HG03469 (cell line): ENCODE measurements at regions not wholly inside any gene's neighbourhood (a gene's known extent, or its start where the extent isn't known, plus 50 kb on each side); places are given as distances from the start of the nearest gene placed in this dataset.
A peak's percentile ranks its signal among the peaks of the same experiment; 100 is the strongest.

Source experiments
- ATAC-seq: cut with Tn5 transposase; IDR thresholded peaks from one replicate; pipeline ENCODE4 v1.9.1; 2021; ENCODE audit warnings: mild to moderate bottlenecking, moderate library complexity, moderate number of reproducible peaks; ENCODE audit not compliant: unreplicated experiment

DNA sequence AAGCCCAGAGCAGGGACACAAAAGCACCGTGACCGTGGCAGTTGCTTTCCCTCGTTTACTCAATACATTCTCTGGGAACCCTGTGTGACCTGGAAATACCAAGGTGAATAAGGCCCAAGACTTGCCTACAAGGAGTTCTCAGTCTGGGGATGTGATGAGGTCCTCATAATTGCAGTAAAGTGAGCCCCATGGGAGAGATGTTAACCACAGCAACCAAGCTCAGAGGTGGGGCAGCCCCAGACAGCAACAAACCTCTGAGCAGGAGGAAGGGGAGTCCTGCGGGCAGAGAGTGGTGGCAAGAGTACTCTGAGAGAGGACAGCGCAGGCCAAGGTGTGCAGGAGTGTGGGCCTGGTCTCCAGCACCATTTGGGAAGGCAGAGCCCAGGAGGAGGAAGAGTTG, 91.6 kb downstream of the TTC32 start:
- ATAC-seq = peak; percentile 86

DNA sequence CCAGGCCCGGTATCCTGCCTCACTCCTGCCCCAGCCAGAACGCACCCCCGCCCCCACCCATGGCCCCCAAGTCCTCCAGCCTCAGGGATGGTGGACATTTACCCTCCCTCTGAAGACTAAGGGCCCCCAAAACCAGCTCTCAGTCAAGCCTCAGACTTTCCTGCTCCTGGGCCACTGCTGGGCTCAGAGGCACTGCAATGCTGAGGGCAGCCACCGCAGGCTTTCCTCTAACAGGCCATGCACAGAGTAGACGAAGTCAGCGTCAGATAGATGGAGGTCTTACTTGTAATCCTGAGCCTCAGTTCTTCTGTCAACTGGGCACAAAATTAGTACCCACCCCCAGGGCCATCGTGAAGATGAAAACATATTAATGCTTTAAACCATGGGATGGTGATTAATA, 92.6 kb downstream of the TTC32 start:
- ATAC-seq = no peak

DNA sequence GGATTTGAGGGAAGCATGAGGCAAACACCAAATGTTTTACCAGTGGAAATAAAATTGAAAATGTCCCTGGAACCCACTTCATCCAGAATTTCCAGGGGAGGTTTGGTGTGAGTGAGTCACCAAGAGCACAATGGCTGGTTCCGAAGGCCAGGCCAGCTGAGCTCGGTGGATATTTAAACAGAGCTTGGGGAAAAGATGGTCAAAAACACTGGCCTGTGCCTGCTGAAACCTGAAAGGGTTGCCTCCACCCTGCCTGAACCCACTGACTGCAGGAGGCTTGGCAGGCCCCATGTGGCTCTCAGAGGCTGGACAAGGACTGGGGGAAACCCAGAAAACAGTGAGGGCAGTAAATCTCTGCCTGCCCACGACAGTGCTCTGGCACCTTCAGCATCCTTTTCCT, 93.9 kb downstream of the TTC32 start:
- no peak for ATAC-seq

DNA sequence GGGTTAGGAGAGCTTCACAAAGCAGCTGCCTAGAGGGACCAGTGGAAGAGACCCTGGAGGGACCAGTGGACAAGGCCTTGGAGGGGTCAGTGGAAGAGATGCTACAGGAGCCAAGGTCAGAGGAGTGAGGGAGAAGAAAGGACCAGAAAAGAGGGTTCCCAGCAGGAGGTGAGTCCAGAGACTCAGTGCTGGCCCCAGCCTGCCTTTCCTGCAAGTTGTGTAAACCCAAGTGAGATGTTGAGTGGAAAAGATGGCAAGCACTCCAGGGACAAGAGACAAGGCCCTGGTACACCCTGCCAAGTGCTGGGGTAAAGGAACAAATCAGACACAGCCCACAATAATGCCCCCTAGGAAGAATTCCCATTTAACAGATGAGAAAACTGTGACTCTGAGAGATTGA, 94.4 kb downstream of the TTC32 start:
- ATAC-seq = no peak

DNA sequence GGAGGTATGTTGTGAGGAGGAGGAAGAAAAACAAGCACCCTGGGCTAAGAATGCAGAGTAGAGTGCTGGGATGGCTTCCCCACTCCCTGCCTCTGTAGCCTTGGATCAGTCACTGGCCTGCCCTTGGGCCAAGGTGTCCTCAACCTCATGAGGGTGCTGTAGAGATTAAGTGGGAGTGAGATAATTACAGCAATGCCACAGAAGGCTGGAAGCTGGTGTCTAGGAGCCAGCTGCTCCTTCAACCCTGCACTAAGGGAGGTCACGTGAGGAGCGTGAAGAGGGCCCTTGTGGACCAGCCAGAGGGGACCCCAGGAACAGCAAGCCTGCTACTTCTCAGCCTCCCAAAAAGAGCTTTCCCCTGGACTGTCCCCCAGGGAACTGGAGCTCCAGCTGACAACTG, 95.2 kb downstream of the TTC32 start:
- no peak for ATAC-seq

DNA sequence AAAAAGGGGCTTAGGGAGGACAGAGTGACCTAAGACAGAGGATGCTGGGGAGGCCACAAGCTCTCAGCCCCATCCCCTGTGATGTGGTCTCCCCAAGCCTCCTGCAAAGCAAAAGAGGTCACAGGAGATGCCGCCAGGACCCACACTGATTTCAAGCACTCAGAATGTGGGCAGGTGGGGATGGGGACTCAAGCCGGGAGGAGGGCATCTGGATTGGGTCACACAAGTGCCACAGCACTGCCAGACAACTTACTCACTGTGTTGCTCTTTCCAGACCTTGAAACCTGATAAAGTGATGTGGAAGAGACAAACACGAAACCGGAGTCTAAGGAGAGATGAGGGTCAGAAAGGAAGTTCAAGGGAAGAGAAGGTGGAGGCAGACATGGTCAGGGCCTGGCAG, 95.7 kb downstream of the TTC32 start:
- ATAC-seq = no peak

DNA sequence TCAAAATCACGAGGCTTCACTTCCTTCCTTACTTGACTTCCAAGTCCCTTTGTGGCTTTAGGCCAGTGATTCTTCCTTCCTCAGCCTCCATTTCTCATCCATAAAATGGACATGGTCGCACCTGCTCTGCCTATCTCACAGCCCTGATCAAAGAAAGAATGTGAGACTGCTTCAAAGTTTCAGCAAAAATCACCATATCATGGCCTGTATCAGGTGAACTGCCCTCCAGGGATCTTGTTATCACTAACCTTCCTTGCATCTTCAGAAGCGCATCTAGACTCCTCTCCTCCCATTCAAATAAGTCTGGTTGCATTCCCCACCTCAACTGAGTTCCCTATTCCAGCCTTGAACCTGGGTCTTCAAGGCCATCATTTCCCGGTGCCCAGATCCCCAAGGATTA, 96.5 kb downstream of the TTC32 start:
- ATAC-seq = no peak

DNA sequence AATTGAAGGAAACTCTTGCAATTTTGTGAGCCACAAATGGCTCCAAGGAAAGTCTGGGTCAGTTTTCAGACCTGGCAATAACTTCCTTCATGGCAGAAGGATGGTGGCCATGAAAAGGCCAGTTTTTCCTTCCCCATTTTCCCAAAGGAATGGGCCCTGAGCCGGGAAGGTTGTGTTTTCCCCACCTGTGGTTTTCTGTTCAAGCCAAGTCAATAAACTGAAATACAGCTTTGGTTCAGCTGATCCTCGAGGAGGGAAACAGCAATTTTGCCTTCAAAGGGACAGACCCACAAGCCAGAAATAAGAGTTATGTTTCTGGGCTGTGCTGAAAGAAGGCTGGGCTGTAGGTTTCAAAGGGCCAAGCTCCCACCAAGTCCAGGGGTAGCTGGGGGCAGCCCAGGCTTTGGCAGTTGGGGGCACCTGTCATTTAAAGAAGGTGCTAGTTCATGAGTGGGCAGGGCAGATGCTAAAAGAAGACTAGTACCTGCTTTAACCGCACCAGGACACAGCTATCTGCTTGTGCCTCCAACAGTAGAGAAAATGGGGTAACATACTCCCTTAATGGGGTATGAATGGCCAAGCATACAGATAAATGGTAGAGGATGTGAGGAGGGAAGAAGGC, 97.0 kb downstream of the TTC32 start:
- ATAC-seq = no peak

DNA sequence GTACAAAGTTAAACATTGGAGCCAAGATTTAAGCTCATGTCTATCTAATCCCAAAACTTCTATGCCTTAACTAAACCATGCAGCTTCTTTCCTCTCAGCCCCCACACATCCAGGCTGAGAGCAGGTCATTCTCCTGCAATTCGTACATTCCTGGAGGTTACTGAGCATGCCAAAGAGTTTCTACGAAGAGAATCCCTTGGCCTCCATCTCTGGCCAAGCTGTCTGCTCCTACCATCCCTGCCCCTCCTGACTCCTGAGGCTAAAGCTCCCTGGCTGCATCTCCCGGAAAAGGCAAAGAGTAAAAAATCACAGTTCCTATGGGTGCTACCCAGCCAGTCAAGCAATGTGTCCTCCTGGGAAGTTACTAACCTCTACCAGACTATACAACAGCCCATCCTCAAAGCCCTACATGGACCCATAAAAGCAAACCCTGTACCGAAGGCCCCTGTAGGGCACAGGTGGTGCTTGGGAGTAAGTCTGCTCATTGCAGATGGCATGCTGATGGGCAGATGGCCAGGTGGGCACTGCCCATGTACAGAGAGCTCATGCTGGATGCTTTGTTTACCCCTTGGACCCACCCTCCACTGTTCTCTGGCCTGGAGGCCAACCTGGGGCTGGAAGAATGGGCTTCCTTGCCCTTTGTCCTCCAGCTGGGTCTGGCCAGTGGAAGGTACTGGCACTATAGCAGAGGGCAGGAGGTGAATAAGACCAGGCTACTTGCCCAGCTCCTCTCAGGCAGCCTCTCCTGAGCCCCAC, 99.5 kb downstream of the TTC32 start:
- no peak for ATAC-seq

DNA sequence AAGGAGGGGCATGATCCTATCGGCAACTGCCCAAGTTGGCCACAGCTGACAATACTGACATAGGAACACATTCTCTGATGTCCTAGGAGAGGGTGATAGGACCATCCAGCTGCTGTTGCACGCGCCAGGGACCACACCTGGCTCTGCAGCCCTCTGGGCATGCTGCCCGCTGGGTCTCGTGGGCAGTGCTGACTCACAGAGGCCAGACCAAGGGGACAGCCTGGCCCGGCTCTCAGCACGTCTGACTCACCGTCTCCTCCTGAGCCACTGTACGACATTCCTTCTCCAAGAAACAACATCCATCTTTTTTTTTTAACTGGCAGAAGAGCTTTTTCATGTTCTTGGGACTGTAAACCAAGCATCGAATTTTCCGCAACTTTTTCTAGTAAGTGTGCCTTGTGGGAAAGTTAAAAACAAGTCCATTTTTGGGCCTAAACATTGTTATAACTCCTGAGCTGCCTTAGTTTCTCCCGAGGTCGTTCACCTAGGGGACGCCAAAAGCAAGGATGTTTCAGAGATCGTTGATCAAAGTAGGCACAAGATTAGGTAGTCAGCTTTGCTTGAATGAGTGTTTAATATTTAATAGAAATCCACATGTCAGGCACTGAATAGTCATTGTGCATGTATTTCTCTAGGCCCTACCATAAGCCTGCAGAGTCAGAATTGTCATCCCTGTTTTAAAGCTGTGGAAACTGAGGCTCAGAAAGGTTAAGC, 100.3 kb downstream of the TTC32 start:
- ATAC-seq = no peak

DNA sequence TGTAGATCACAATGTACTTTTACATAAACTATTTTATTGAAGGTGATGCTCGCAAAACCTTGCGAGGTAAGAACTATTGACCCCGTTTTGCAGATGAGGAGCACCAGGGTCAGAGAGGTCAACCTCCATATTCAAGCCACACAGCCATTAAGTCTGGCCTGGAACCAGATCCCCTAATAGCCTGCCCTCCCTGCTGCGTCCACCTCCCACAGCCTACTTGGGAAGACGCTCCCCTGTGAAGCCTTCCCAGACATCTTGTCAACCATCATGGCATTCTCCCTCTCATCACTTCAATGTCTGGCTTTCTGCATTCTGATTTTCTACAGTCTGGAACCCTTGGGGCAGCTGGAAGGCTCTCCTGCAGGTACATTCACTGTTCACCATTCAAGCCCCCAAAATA, 101.0 kb downstream of the TTC32 start:
- ATAC-seq = no peak

DNA sequence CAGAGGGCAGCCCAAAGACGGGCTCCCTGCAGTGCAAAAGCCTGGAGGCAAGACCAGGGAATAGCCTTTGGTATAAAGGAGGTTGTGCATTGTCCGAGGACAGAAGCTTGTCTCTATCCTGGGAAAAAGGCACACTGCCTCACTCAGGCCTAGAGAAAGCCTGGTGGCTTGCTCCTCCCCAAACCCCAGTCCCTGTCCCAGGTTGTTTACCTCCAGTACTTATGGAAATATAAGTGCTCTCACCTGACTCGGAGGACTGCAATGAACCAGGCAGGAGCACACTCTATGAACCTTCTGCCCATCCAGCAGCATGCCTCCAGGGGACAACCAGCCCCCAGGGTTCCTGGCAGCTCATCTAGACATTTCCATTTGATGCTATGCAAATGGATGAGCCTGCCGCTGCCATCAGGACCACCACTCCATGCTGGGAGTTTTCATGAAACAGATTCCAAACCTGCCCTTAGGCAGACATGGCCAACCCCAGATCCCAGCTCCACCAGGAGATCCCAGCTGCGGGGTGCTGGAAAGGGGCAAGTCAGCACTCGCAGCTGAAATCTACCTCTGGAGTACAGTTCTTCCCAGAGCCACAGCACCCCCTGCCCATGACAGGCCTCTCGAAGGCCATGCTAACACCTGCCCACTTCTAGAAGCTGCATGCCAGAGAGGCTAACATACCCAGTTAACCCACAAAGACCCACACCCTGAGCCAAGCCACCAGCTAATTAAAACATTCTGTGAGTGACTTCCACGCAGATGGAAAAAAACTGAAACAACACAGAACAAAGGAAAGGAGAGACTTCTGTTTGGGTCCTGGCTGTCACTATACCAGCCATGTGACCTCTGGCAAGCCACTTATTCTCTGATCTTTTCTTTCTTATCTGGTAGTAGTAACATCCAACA, 101.7 kb downstream of the TTC32 start:
- ATAC-seq = no peak

DNA sequence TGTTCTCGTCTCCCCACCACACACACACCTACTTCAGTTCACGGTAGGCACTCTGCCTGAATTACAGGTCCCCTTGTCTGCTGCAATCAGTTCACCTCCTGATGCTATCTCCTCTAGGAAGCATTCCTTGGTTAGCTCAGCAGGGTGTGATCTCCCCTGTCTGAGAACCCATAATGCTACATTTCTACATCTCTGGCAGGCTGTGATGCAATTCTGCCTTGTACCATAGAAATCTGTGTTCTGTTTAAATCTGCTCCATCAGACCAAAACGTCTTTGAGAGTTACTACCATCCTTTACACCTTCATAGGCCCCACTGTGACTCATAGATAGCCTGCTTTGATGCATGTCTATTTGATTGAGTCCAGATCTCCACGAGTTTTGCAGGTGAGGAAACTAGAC, 103.9 kb downstream of the TTC32 start:
- no peak for ATAC-seq

DNA sequence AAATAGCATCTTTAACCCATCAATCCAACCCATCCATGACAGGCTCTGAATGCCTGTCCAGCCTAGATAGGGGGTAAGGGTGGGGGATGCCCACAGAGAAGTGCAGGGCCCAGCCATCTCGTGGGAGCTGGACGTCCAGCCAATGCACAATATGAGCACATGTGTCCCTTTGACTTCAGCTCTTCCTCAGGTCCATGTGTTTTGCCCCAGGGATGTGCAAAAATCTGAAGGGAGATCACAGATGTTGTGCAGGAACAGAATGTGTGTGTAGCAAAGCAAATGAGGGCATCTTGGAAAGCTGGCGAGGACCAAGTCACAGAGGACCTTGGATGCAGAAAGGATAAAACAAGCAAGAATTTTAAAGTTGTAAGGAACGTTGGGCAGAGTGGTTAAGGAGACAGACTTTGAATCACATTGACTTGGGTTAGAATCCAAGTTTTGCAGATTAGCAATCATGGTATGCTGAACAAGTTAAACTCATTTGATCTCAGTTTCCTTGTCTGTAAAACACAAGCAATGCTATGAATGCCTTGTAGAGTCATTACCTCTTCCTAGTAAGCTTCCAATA, 104.5 kb downstream of the TTC32 start:
- ATAC-seq = no peak

DNA sequence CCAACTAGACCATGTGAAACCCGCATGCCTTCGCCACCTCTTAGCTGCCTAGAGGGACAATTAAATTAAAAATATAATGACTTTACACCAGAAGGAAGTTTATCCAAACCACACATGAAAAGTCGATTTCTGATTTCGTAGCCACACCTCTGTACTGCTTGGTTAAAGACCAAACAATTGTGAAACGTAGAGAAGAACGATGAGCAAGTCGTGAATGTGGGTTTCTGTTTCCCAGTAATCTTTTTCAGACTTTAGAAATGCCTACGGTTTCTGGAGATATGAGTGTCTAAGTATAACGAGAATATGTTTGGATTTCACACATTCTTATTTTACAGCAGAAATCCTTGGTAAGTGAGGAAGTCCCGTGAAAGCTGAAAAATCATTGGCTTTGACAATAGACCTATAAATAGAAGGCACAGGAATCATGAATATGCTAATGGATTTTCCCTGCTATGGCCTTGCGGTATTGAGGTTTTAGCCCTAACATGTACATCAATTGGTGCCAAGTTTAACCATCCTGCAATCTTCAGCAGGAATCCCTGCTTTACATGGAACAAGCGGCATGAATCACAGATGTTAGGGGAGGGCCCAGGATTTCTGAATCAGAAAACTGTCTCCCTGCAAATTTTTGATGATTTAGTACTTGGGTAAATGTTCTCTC, 105.6 kb downstream of the TTC32 start:
- no peak for ATAC-seq

DNA sequence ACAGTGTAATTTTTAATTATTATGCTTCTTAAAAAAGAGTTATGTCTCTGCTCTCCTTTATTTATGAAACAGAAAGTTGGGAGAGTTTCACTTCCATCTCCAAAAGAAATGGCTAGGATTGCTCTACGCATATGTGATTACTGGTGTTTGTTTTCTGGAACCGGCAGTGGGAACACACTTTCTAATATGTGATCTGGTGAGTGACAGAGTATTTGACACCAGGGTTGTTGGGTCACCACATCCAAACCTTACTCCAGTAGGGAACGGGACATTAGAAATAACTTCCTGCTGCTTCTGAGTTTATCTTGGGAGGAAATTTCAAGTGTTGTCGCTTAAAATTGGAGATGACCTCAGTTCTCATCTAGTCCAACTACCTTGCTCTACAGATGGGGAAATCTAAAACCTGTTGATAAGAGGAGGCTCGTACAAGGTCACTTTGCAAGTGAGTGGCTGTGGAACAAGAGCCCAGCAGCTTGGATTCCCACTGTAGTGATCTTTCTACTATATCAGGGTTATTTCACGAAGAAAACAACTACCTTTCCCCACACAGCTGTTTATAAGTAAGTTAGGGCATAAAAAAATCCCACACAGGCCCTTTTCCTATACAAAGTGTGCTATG, 108.5 kb downstream of the TTC32 start:
- ATAC-seq = no peak

DNA sequence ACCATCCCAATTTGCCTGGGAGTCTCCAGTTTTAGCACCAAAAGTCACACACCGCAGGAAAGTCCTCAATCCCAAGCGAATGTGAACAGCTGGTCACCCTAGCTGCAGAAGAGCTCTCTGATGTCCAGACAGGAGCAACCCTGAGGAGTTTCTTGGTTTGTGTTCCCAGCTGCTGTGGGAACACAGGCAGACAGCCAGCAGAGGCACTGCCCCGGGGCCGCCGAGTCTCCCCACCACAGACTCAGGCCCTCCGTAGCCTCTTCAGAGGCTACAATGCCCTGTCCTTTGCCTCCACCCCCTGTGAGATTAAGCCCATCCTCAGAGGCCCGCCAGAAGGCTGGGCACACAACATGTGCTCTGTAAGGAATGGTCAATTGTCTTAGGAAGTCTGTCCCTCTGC, 111.5 kb downstream of the TTC32 start:
- ATAC-seq = no peak

DNA sequence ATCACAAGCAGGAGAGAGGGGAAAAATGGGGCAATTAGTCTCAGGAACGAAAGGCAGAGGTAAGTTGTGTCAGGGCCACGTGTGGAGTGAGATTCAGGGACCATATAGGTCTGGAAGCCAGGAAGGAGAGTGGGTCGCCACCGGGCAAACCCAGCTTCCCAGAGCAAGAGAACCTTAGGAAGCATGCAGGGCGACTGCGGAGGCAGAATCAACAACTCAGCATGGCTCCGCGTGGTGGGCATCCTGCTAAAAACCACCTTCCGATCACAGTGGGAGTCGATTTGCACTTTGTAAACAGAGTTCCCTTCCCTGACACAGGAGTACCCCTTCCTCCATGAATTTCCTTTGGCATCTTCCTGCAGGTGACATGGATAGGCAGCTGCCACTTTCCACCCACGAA, 114.6 kb downstream of the TTC32 start:
- ATAC-seq = no peak

DNA sequence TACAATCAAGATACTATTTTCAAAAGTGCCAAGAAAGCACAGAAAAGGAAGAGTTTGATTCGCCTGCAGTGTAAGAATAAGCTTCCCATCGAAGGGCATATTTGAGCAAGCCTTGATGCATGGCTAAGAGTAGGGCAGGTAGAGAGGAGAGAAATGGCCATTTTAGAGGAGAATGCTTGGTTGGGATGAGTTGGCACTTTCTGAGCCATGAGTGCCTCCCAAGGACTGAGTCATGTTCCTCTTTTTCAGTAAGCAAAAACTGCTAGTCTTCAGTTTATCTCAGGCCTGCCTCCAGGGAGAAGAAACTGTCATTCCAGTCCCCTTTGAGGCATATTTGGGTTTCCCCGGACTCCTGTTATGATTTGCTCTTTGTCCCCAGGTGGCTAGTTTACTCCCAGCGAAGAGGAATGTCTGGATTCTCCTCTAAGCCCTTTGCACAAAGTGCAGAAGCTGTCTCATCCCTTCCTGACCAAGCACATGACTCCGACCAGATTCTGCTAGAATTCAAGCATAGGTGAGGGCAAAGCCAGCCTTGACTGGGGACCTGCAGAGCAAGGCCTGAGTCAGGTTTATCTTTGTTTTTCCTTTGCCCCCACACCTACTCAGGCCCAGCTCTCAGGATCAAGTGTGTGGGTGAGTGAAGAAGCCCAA, 115.2 kb downstream of the TTC32 start:
- peak; percentile 71 for ATAC-seq
